GM13977 (cell line): ENCODE measurements at regions not wholly inside any gene's neighbourhood (a gene's known extent, or its start where the extent isn't known, plus 50 kb on each side); places are given as distances from the start of the nearest gene placed in this dataset.

Experiments used
- DNase-seq: peaks from one replicate; pipeline ENCODE4 v3.0.0; 2012; ENCODE audit warnings: low spot score
- in situ Hi-C: fragments of 300-500 bp; cut with MboI; formaldehyde crosslinking; loops from one replicate; pipeline ENCODE4 v1.12.0; 2022; ENCODE audit warnings: low sequenced_read_pairs, low pct_unique_long_range_greater_than_20kb, mixed read lengths, inconsistent platforms; ENCODE audit not compliant: unreplicated experiment
- TF ChIP-seq, protein P1 (sequence below): IDR thresholded peaks from 2 replicates; pipeline ENCODE4 v1.5.1; 2012; ENCODE audit warnings: mild to moderate bottlenecking, control low read depth; ENCODE audit not compliant: insufficient read depth; ENCODE audit errors: extremely low read depth, missing control alignments

- no peak for DNase-seq
- in situ Hi-C loops, result no loop called here
- TF ChIP-seq, protein P1, sequence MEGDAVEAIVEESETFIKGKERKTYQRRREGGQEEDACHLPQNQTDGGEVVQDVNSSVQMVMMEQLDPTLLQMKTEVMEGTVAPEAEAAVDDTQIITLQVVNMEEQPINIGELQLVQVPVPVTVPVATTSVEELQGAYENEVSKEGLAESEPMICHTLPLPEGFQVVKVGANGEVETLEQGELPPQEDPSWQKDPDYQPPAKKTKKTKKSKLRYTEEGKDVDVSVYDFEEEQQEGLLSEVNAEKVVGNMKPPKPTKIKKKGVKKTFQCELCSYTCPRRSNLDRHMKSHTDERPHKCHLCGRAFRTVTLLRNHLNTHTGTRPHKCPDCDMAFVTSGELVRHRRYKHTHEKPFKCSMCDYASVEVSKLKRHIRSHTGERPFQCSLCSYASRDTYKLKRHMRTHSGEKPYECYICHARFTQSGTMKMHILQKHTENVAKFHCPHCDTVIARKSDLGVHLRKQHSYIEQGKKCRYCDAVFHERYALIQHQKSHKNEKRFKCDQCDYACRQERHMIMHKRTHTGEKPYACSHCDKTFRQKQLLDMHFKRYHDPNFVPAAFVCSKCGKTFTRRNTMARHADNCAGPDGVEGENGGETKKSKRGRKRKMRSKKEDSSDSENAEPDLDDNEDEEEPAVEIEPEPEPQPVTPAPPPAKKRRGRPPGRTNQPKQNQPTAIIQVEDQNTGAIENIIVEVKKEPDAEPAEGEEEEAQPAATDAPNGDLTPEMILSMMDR, result no peak
These were observed 51.3 kb upstream of the LARGE1 start for GRCh38 chr22:33971561-33971961.

GRCh38 chr22:33975841-33976240 lies 55.6 kb upstream of the LARGE1 start:
- in situ Hi-C loops, result no loop called here
- TF ChIP-seq, protein P1, result no peak
- DNase-seq, result no peak

GRCh38 chr22:33983558-33983957 lies 63.3 kb upstream of the LARGE1 start:
- no peak for DNase-seq
- in situ Hi-C loops, result no loop called here
- TF ChIP-seq, protein P1, result no peak

GRCh38 chr22:33984211-33984610 lies 63.9 kb upstream of the LARGE1 start:
- in situ Hi-C loops, result no loop called here
- TF ChIP-seq, protein P1, result no peak
- no peak for DNase-seq

- TF ChIP-seq, protein P1, result no peak
- in situ Hi-C loops, result no loop called here
- DNase-seq, result no peak
These were observed 64.5 kb upstream of the LARGE1 start for GRCh38 chr22:33984656-33985285.

- no peak for DNase-seq
- in situ Hi-C loops, result no loop called here
- TF ChIP-seq, protein P1, result no peak
These were observed 65.2 kb upstream of the LARGE1 start for GRCh38 chr22:33985506-33985905.
